NT2/D1 (cell line): ENCODE measurements at regions not wholly inside any gene's neighbourhood (a gene's known extent, or its start where the extent isn't known, plus 50 kb on each side); places are given as distances from the start of the nearest gene placed in this dataset.
"Not testable (repeated sequence)": the region's sequence is repeated elsewhere in the genome, so short reads cannot be mapped to it uniquely, and the experiment has no call there.

Experiments
- DNase-seq: peaks from one replicate; pipeline ENCODE4 v3.0.0-alpha.2; 2011; ENCODE audit warnings: low read depth, low spot score
- H3K27me3 ChIP-seq: 2 replicates; pipeline ENCODE4 v1.6.0; 2011; ENCODE audit warnings: mild to moderate bottlenecking; ENCODE audit not compliant: insufficient read length, insufficient read depth
- H3K36me3 ChIP-seq: 2 replicates; pipeline ENCODE4 v1.6.1; 2011; ENCODE audit warnings: mild to moderate bottlenecking, low read length, mixed read lengths; ENCODE audit not compliant: insufficient read depth, insufficient read length
- H3K4me1 ChIP-seq: 2 replicates; pipeline ENCODE4 v1.5.1; 2011; ENCODE audit not compliant: insufficient read depth, insufficient read length
- H3K4me3 ChIP-seq: 2 replicates; pipeline ENCODE4 v1.5.1; 2011; ENCODE audit warnings: low read depth; ENCODE audit not compliant: insufficient read length
- H3K9ac ChIP-seq: 2 replicates; pipeline ENCODE4 v1.6.0; 2011; ENCODE audit warnings: low read depth; ENCODE audit not compliant: insufficient read length
- H3K9me3 ChIP-seq: 2 replicates; pipeline ENCODE4 v1.5.1; 2011; ENCODE audit warnings: mild to moderate bottlenecking, low read length; ENCODE audit not compliant: insufficient read depth
- SUZ12 ChIP-seq: IDR thresholded peaks from 2 replicates; pipeline ENCODE4 v1.6.1; 2011; ENCODE audit not compliant: insufficient read length, insufficient read depth; ENCODE audit errors: extremely low read depth
- YY1 ChIP-seq: IDR thresholded peaks from 2 replicates; pipeline ENCODE4 v1.6.1; 2011; ENCODE audit not compliant: insufficient read length, insufficient read depth
- ZNF274 ChIP-seq: IDR thresholded peaks from 2 replicates; pipeline ENCODE4 v1.6.1; 2011; ENCODE audit warnings: mild to moderate bottlenecking, low read depth, low read length

- H3K4me3 ChIP-seq: no peak overlapping the region
Observed at GRCh38 chr9:16057541-16057940, 504.7 kb downstream of the CCDC171 start.

GRCh38 chr9:16058131-16058549 is 505.3 kb downstream of the CCDC171 start:
- Histone ChIP-seq H3K36me3 (no peaks in the 10 kb centered on the region), H3K4me1 (peaks cover 2% of the 10 kb centered on the region), H3K9me3 (no peaks in the 10 kb centered on the region), H3K4me3 (no peak overlapping the region), H3K9ac (no peak overlapping the region), H3K27me3 (no peaks in the 10 kb centered on the region)
- no peak for TF ChIP-seq ZNF274
- no peak for TF ChIP-seq YY1
- TF ChIP-seq SUZ12: no peak
- no peak for DNase-seq

More at GRCh38 chr9:16057541-16057940, 504.7 kb downstream of the CCDC171 start:
- Histone ChIP-seq H3K36me3 (no peaks in the 10 kb centered on the region), H3K9ac (no peak overlapping the region), H3K27me3 (no peaks in the 10 kb centered on the region), H3K9me3 (no peaks in the 10 kb centered on the region), H3K4me1 (peaks cover 2% of the 10 kb centered on the region)
- no peak for DNase-seq
- no peak for TF ChIP-seq SUZ12
- no peak for TF ChIP-seq ZNF274
- no peak for TF ChIP-seq YY1

- H3K27me3 ChIP-seq: no peaks in the 10 kb centered on the region
- H3K36me3 ChIP-seq: no peaks in the 10 kb centered on the region
- TF ChIP-seq ZNF274: no peak
- no peak for TF ChIP-seq YY1
- TF ChIP-seq SUZ12: no peak
- H3K9ac ChIP-seq: no peak overlapping the region
- H3K4me1 ChIP-seq: peaks cover 2% of the 10 kb centered on the region
- no peaks in the 10 kb centered on the region for H3K9me3 ChIP-seq
- DNase-seq: no peak
- no peak overlapping the region for H3K4me3 ChIP-seq
Observed at GRCh38 chr9:16060436-16061129, 507.7 kb downstream of the CCDC171 start.

- TF ChIP-seq YY1 (no peak), ZNF274 (no peak), SUZ12 (no peak)
- Histone ChIP-seq H3K36me3 (no peaks in the 10 kb centered on the region), H3K9ac (no peak overlapping the region), H3K9me3 (no peaks in the 10 kb centered on the region), H3K27me3 (no peaks in the 10 kb centered on the region), H3K4me1 (peaks cover under 1% of the 10 kb centered on the region), H3K4me3 (no peak overlapping the region)
- no peak for DNase-seq
Observed at GRCh38 chr9:16062542-16063240, 509.8 kb downstream of the CCDC171 start.

- Histone ChIP-seq H3K4me1 (no peaks in the 10 kb centered on the region), H3K4me3 (no peak overlapping the region), H3K36me3 (no peaks in the 10 kb centered on the region), H3K9ac (no peak overlapping the region), H3K9me3 (no peaks in the 10 kb centered on the region), H3K27me3 (no peaks in the 10 kb centered on the region)
- no peak for TF ChIP-seq YY1
- no peak for DNase-seq
Observed at GRCh38 chr9:16063241-16063591, 510.4 kb downstream of the CCDC171 start.

GRCh38 chr9:16064771-16065170 is 511.9 kb downstream of the CCDC171 start:
- H3K9ac ChIP-seq: no peak overlapping the region
- TF ChIP-seq SUZ12 (no peak), ZNF274 (no peak), YY1 (no peak)
- no peak overlapping the region for H3K4me3 ChIP-seq
- H3K9me3 ChIP-seq: no peaks in the 10 kb centered on the region
- peaks cover 3% of the 10 kb centered on the region for H3K4me1 ChIP-seq
- DNase-seq: no peak
- no peaks in the 10 kb centered on the region for H3K27me3 ChIP-seq
- no peaks in the 10 kb centered on the region for H3K36me3 ChIP-seq

GRCh38 chr9:16066201-16066600 is 513.4 kb downstream of the CCDC171 start:
- DNase-seq, H3K9me3 ChIP-seq, H3K27me3 ChIP-seq, H3K9ac ChIP-seq, H3K4me3 ChIP-seq, H3K4me1 ChIP-seq, H3K36me3 ChIP-seq: not testable (repeated sequence)
